WTC11 (cell line): ENCODE measurements at regions not wholly inside any gene's neighbourhood (a gene's known extent, or its start where the extent isn't known, plus 50 kb on each side); places are given as distances from the start of the nearest gene placed in this dataset.

ENCODE experiments used
- NFATC4 ChIP-seq: fragments of 250-450 bp; sonication (Bioruptor Pico); IDR thresholded peaks from 2 replicates; pipeline ENCODE4 v1.9.0; 2021; ENCODE audit warnings: mild to moderate bottlenecking
- SP1 ChIP-seq: sonication (generic); formaldehyde crosslinking; conservative IDR thresholded peaks from 2 replicates; pipeline ENCODE4 v1.8.1; 2022; ENCODE audit warnings: missing genetic modification reagents
- TF ChIP-seq, protein P1 (sequence below): fragments of 200-600 bp; IDR thresholded peaks from 2 replicates; pipeline ENCODE4 v1.8.0; 2022; ENCODE audit warnings: antibody characterized with exemption

DNA sequence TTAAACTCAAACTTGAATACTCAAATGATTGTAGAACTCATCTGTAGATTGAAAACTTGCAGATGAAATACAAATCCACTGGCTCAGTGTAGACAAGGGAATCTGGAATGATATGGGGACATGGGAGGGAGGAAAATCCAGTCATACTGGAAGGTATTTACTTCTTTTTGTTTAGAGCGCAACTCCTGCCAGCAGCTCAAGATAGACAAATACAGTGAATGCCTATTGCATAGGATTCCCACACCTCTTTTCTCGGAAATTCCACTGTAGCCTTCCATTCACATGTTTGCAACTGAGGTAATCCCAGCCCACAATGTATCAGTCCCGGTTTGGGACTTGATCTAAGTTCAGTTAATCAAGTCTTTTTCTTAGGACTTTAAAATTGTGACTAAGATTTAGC lies 311.2 kb downstream of the PTPRC start:
- TF ChIP-seq NFATC4 (no peak), SP1 (CRISPR knock-in tag) (no peak)
- TF ChIP-seq, protein P1, sequence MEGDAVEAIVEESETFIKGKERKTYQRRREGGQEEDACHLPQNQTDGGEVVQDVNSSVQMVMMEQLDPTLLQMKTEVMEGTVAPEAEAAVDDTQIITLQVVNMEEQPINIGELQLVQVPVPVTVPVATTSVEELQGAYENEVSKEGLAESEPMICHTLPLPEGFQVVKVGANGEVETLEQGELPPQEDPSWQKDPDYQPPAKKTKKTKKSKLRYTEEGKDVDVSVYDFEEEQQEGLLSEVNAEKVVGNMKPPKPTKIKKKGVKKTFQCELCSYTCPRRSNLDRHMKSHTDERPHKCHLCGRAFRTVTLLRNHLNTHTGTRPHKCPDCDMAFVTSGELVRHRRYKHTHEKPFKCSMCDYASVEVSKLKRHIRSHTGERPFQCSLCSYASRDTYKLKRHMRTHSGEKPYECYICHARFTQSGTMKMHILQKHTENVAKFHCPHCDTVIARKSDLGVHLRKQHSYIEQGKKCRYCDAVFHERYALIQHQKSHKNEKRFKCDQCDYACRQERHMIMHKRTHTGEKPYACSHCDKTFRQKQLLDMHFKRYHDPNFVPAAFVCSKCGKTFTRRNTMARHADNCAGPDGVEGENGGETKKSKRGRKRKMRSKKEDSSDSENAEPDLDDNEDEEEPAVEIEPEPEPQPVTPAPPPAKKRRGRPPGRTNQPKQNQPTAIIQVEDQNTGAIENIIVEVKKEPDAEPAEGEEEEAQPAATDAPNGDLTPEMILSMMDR = no peak
